ENCODE measurements at regions not wholly inside any gene's neighbourhood (a gene's known extent, or its start where the extent isn't known, plus 50 kb on each side); places are given as distances from the start of the nearest gene placed in this dataset.

DNA sequence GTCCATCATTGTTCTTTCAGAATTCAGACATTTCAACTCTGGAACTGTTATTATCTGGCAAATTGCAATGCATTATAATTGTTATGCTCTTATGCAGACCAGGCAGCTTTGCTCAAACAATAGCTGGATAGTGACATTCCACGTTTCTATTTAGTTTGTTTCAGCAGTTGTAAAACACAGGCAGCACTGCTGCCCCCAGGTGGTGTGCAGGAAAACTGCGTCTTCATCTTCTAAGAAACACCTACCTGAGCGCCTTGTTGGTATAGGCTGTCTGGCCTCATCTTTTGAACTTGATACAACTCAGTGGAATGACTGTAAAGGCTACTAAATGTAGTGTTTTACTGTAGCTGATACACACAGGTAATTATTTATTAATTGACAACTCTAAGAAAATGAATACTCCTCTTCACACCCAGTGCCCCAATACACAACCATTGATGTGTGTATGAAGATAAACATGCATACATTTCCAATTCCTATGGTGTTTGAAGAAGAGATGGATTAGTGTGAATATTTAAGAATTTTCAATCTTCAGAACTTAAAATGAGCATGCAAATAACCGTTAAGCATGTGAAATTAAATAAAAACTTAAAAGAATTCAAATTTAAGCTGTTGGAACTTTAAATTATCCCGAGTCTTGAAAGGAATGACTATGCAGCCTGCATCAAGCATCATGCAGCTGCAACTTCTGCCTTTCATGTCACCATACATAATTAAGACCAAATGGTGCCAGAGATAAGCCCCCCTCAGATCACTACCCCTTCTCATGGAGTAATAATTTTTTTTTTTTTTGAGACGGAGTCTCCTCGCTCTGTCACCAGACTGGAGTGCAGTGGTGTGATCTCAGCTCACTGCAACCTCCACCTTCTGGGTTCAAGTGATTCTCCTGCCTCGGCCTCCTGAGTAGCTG, 85.6 kb downstream of the CD8B2 start:
- DNase-seq, result peak; percentile 32

DNA sequence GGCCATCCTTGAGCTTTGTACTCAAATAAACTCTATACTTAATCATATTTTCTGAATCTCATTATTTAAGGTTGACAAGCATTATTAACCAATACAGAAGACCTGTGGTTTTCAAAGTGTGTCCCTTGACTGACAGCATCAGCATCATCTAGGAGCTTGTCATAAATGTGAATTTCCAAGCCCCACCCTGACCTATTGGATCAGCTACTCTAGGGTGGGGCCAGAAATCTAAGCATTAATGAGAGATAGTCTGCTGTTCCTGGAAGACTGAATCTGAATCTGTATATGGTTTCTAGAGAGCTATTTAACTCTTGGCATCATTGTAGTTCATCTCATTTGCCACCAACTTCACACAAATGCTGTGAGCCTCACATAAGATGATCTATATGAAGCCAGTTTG, 86.6 kb downstream of the CD8B2 start:
- DNase-seq, result no peak

DNA sequence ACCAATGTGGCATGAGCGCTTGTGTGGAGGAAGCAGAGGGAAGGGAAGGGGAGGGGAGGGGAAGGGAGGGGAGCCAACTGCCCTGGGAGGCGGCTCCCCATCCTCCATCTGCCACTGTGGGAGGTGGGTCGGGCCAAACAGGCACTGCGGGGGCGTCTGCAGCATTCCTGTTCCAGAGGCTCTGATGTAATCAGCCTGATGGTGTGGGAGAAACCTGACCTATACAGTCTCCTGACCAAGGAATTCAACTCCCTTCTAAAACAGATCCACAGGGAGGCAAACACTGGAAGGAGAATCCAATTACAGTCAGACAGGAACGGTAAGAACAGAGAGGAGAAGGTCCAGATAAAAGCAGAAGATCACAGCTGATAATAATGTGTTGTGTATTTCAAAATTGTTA, 88.8 kb downstream of the CD8B2 start:
- no peak for DNase-seq

DNA sequence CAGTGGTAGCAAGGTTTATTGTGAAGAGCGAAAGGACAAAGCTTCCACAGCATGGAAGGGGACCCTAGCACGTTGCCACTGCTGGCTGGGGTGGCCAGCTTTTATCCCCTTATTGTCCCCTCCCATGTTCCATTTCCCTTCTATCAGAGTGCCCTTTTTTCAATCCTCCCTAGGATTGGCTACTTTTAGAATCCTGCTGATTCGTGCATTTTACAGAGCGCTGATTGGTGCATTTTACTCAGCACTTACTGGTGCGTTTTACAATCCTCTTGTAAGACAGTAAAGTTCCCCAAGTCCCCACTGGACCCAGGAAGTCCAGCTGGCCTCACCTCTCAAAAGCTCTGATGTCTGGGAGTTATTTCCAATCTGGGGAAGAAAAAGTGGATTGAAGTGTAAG, 90.1 kb downstream of the CD8B2 start:
- no peak for DNase-seq

DNA sequence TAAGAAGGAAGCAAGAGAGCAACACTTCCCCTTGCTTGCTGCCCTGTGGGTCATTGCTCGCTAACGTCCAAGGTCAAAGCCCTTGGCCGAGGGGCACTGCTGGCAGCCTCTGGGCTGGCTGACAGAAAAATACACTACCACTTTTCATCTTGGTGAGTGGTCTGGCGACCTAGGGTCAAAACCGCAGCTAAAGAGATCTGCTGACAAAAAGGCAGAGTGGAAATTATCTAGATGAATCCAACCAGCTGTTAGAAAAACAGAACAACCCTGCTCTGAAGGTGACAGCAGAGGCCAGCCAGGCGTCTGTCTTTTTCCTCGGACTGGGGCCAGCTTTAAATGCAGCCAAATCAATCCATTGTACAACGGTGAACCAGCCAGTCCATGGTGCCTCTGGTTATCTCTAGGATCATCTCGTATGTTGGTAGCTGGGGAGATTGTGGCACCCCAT, 92.6 kb downstream of the CD8B2 start:
- DNase-seq, result no peak

DNA sequence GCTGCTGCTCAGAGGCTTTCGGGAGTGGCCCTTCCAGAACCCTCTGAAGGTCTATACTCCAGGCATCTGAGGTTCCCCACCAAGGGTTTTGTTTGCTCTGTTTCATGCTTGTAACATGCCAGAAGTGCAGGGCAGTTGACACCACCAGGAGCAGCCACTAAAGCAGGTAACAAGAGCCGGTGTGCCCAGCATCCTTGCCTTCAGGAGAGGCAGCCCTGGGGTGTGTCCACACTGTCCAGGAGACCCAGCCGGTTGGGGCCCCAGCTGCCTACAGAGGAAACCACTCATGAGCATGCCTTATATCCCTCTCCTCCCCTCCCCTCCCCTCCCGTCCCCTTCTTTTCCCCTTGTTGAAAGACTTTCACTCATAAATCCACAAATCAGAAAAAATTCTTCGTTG, 93.1 kb downstream of the CD8B2 start:
- no peak for DNase-seq

DNA sequence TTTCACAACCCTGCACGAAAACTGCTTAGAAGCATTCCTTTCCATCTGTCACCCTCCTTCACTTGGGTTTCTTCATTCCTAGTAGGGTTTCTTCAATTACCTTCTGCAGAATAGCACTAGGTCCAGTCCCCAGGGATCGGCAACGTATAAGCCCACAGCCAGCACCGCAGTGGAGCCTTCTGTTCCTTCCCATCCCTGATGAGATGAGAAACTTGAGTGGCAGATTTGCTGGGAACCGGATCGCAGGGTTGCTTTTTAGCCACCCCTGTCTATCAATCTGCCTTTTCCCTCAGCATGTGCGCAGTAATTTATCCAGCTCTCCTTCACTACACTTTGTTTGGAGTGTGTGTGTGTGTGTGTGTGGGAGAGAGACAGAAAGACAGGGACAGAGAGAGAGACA, 94.2 kb downstream of the CD8B2 start:
- DNase-seq, result no peak

DNA sequence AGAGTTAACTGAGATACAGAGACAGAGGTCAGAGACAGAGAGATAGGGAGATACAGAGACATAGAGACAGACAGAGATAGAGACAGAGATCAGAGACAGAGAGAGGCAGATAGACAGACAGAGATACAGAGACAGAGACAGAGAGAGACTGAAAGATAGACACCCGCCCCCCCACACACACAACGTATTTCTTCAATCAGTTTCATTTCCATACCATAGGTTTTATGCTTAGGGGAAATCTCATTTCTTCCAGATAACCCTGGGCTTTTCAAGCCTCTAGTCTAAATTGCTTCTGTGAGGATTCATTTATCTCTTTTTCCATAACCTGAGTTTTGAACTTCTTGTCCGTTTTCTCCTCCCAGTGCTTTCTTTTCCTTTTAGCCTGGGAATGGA, 94.6 kb downstream of the CD8B2 start:
- peak; percentile 7 for DNase-seq

DNA sequence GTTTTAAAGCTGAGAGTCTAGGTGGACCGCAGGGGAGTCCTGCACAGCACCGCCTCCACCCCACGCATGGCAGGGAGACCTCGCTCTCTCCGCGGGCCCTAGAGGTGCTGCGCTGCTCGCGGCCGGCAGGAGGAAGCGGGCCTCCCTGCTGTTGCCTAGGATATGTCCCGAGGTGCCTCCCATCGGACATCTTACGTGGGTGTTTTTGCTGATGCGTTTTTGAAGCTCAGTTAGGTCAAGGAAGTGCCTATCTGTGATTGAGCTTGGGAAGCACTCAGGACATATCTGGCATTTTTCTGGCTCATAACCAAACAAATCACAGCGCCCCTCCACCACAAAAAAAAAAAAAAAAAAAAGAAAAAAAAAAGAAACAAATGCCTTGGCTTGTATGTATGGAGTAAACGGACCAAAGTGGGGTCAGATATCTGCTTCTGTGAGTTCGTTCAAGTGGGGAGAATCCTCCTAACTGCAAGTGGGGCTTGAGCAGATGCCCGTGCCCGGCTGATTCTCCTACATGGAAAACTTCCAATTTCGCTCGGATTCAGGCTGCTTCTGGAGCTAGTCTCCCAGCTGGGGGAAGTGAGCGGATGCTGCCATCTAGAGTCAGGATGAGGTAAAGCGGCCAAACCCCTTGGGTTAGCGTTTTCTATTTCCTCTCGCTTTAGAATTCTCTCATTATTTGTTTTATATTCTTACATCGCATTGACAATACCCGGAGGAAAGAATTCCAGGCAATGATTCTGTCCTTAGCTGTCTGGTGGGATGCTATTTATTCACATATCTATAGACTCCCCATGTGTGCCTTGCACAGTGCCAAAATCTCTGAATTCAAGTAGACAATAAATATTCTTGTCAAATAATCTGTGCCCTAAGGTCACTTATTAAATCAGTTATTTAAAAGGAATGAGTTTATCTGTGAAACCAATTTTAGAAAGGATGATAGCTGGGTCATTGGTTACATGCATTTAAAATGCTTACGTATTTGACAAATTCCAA, 95.3 kb downstream of the CD8B2 start:
- DNase-seq, result peak; percentile 72

DNA sequence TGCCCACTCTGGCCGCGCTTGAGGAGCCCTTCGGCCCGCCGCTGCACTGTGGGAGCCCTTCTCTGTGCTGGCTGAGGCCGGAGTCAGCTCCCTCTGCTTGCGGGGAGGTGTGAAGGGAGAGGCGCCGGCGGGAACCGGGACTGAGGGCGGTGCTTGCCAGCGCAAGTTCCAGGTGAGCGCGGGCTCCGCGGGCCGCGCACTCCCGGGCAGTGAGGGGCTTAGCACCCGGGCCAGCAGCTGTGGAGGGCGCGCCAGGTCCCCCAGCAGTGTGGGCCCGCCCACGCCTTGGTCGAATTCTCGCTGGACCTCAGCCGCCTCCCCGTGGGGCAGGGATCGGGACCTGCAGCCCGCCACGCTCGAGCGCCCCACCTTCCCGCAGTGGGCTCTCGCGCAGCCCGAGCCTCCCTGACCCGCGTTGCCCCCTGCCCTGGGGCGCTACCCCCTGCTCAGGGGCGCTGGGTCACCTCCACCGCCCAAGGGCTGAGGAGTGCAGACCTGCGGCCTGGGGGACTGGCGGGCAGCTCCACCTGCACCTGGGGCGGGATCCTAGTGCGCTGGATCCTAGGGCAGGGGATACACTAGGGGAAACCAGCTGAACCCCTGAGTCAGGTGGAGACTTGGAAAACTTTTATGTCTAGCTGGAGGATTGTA, 97.3 kb downstream of the CD8B2 start:
- no peak for DNase-seq

DNA sequence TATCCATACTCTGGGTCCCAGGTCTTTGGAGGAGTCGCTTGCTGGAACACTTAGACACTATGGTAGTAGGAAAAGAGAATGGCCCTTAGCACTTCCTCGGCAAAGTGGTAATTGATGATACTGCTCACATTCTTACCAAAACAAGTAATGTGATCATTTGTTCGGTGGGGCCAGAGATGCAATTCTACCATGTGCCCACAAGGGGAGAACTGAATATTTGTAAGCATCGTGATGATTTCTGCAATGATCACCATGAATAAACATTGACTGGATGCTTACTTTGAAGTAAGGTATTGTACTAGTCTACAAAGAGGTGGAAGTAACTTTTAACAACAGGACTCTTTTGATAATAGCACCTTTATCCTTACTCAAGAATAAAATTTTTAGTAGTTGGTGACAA, 109.7 kb downstream of the CD8B2 start:
- no peak for DNase-seq

DNA sequence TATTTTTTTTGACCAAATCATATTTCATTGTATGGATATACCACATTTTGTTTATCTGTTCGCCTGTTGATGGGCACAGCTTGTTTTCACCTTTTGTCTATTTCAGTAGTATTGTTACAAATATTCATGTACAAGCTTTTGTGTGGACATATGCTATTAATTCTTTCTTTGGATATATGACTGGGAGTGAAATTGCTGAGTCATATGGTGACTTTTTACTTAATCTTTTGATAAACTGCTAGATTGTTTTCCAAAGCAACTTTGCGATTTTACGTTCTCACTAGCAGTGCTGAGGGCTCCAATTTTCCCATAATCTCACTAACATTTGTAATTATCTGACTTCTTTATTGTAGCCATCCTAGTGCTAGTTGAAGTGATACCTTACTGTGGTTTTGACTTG, 112.4 kb downstream of the CD8B2 start:
- DNase-seq, result no peak

DNA sequence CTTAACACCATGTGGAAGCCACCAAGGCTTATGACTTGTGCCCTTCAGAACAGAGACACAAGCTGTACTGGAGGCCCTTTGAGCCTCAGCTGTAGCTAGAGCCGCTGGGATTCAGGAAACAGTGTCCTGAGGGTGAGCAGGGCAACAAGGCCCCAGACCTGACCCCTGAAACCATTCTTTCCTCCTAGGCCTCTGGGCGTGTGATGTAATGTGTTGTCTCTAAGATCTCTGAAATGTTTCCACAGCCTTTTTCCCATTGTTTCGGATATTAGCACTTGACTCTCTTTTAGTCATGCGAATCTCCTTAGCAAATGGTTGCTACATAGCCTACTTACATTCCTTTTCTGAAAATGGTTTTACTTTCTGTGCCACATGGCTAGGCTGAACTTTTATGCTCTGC, 114.9 kb downstream of the CD8B2 start:
- no peak for DNase-seq

DNA sequence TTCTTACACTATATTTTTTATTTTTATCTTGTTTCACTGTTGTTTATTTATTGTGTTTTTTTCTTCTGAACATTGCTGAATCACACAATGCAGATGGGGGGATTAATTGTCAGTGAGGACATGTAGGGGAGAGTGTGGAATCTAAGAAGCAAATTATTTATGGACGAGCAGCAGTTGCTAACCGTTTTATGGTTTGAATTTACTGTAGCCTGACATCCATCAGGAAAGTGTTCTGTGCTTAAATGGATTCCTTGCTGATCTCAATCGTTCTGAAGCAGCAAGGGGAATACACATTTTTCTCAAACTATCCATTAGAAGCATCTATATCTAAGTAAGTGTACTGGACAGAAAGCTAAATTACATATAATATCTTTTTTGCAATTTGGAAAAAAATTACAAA, 119.5 kb downstream of the CD8B2 start:
- no peak for DNase-seq

DNA sequence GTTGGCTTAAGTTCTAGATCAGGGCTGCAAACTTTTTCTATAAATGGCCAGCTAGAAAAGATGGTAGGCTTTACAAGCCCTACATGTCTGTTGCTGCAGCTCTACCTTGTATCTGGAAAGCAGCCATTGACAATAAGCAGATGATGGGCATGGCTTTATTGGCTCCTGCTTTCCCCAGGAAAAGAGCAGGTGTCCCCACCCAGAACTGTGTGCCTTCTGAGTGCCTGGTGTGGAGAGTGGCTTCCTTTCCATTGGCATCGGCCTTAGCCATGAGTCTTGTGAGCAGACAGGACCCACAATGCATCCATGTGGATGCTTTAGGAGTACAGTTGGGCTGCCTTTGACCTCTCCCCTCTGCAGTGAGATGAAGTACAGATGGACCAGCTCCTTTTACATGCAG, 120.2 kb downstream of the CD8B2 start:
- no peak for DNase-seq

DNA sequence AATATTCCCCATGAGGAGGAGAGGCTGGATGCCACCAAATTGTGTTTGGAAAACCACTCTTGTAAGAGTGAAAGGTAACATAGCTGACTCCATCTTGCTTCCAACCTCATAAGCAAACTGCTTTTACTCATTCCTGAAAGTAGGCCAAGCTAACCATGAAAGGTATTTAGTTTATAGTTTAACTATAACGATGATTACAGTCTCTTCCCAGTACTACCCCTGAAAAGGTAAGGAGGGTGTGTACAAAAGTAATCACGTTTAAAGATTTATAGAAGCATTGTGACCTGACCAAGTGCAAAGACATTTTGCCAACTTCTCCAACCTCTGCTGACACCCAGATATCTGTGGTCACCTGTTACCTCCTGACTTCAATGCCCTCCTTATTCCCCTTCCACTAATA, 122.6 kb downstream of the CD8B2 start:
- no peak for DNase-seq

DNA sequence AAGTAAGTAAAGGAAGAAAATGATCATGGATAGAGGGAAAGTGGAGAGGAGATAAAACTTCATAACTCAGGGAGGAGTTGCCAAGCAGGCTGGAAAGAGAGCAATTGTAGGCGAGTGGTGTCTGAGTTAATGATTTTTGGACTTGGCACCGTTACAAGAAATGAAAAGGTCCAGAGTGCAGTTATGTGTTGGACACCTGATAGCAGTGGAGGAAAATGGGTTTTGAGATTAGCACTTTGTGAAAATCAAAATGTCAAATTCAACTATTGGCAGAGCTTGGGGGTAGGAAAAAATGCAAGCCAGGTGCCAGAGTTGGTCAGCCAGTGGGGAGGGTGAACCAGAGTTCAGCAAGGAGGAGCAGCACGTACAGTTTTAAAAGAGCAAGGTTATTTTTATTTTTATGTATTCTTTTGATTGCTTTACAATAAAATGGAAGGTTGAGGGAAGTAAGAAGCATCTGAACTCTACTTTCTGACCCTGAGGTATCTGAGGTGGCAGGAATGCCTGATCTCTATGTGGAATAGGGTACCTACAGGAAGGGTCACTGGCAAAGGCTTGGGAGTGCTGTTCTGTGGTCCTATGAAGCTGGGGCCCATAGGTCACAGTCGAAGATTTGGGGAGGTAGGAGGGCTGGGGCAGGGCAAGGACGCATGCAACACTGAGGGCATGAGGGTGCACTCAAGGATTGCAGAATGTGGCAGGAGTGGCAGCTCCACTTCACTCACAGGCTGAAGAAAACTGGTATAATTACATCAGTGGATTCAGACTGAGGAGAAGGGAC, 127.5 kb downstream of the CD8B2 start:
- no peak for DNase-seq

DNA sequence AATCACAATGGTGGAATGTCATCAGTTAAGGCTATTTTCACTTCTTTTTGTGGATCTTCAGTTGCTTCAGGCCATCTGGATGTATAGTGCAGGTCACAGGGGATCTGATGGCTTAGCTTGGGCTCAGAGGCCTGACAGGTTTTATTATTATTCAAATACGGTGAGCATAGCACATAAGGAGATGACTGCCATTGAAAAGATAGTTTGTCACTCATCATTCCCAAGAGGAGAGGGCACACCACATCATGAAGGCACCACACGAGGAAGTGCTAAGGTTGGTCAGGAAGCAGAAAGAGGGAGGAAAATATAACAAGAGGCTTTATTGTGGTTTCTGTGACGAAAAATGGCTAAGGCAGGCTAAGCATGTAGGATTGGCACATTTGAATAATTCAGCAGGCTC, 131.4 kb downstream of the CD8B2 start:
- no peak for DNase-seq

DNA sequence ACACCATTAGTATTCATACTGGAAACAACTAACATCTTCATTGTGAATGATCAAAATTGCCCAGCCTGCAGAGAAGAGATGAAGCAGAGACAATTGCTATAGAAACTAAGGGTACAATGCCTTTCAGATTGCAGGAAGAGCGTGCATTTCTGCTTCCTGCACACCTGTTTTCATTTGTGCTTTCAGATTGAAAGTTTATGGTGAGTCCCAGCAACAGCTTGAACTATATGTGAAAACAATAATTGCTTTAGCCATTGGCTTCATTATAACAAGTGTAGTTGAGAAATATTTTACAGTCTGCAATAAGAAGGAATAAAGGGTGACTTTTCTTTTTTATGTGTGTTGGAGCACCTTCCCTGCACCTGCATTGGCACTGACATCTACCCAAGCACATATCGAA, 136.3 kb downstream of the CD8B2 start:
- no peak for DNase-seq

DNA sequence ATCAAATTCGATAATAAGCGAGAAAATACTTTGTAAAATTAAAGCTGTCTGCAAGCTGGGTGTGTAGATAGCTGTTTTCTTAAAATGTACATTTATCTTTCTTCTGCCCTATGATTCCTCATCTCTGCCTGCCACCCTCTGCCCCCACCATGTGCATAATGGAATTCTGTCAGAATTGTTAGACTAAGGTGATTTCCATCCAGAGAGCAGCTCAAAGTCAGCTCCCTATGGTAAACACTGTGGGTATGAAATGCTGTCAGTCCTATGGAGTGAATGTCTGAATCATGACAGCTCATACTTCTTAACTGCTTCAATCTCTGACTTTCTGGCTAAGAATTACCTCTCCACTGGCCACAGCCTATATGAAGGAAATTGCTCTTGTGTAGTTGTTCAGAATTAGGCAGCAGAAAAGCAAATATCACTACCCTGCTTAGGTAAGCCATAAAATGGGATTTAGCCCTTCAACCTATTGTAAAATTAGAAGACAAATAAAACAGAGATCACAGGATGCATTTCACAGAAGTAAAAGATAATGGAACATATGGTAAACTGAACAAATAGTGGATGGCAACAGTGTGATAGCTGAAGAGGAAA, 137.7 kb downstream of the CD8B2 start:
- no peak for DNase-seq

DNA sequence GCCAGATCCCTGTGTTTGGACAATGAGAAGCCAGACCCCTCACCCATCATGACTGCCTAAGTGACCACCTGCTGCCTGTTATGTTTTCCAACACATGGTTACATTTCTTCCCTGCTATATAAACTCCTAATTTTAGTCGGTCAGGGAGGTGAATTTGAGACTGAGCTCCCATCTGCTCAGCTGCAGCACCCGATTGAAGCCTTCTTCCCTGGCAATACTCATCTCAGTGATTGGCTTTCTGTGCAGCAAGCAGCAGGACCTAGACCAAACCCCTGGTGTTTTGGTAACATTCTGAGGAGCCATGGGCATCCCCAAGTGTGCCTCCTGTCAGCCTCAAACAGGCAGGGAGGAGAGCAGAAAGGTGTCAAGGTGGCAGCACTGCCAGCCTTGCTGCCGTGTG, 141.2 kb downstream of the CD8B2 start:
- no peak for DNase-seq

DNA sequence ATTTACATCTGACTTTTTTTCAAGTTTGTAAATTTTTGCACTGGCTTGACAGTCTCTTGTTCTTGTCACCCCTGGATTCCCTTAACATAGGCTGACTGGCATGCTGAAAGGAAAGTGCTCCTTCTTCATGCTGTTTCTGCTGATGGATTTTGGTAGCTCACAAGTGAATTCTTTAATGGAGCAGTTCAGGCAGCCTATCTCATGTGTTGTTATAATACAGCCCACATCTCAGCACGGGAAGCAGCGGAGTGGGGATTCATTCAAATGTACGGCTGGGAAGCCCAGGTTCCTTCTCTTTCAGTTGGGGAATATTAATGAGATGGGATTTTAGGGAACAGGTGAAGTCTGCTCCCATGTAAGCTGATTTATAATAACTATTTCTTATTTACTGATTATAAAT, 142.8 kb downstream of the CD8B2 start:
- no peak for DNase-seq
